ENCODE measurements at regions not wholly inside any gene's neighbourhood (a gene's known extent, or its start where the extent isn't known, plus 50 kb on each side); places are given as distances from the start of the nearest gene placed in this dataset.

DNA sequence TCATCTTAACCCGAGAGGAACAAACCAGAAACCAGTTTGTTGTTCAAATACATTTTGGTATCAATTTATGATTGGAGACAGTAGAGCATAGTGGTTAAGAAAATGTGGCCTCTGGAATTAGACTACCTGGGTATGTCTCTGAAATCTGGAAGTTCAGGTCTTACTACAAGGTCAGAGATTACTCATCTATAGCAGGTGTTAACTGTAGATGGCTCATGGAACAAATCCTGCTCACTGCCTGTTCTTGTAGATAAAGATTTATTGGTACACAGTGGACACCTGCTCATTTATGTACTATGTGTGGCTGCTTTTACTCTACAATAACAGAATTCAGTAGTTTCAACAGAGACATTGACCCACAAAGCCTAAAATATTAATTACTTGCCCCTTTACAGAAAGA is 413.3 kb downstream of the CNTN6 start:
- ATAC-seq (no peak), FAIRE-seq (no peak), DNase-seq (ENCODE audit: extremely low read depth in 1 of 4, low spot score in 3 of 4) (no peak)
- no peak for TF ChIP-seq ZNF23 (CRISPR knock-in tag; IDR thresholded peaks at IDR 0.05)
- TF ChIP-seq HDGF (IDR thresholded peaks at IDR 0.05) = no peak
- no peak for TF ChIP-seq ZZZ3 (IDR thresholded peaks at IDR 0.05)
- TF ChIP-seq BHLHE40 (IDR thresholded peaks at IDR 0.05; ENCODE audit: low read length) = no peak
- intact Hi-C loops (cut with micrococcal nuclease) = no loop called here
- in situ Hi-C loops (cut with MboI) = no loop called here
- Histone ChIP-seq H3K9ac (ENCODE audit: insufficient read depth in 1 of 2, low read depth in 2 of 2, low read length in 2 of 2) (no peak overlapping the region), H2AFZ (ENCODE audit: low read depth, low read length) (no peak overlapping the region), H3K27ac (ENCODE audit: extremely low read depth, low read depth, low read length) (no peak overlapping the region), H3K4me3 (no peak overlapping the region), H3K9me1 (ENCODE audit: control insufficient read depth, insufficient read depth, low read length) (no peaks in the 10 kb centered on the region), H3K79me2 (ENCODE audit: control insufficient read depth, insufficient read depth, low read length) (no peaks in the 10 kb centered on the region), H3K27me3 (ENCODE audit: control insufficient read depth in 2 of 2, insufficient read depth in 2 of 2, low read length in 2 of 2) (no peaks in the 10 kb centered on the region), H3K9me3 (replicated peaks; ENCODE audit: control insufficient read depth, insufficient read depth, low read depth, low read length) (no peaks in the 10 kb centered on the region), H3K4me2 (ENCODE audit: insufficient read depth, low read length) (no peak overlapping the region), H3K36me3 (ENCODE audit: control insufficient read depth, insufficient read depth, low read length) (no peaks in the 10 kb centered on the region), H3K4me1 (replicated peaks in 1 of 2; ENCODE audit: control insufficient read depth in 2 of 2, insufficient read depth in 2 of 2, low read length in 2 of 2) (no peaks in the 10 kb centered on the region), H4K20me1 (replicated peaks; ENCODE audit: control insufficient read depth, insufficient read depth, low read length) (no peaks in the 10 kb centered on the region)
- ChIA-PET POLR2A (no interaction called here), CTCF (ENCODE audit: low intra/inter-chr PET ratio) (no interaction called here)
- BruUV-seq (replicated peaks) = no TSS peak
- WGBS (ENCODE audit: insufficient coverage, low coverage, missing lambda C conversion rate) = 0% methylated on average over 1 of the region's 1 CpG

GRCh38 chr3:1513662-1514061 is 420.8 kb downstream of the CNTN6 start:
- ATAC-seq (no peak), FAIRE-seq (no peak), DNase-seq (ENCODE audit: extremely low read depth in 1 of 4, low spot score in 3 of 4) (no peak)
- no peak overlapping the region for H2AFZ ChIP-seq (ENCODE audit: low read depth, low read length)
- 2% methylated on average over 3 of the region's 3 CpGs for WGBS (ENCODE audit: insufficient coverage, low coverage, missing lambda C conversion rate)
- H3K4me3 ChIP-seq = no peak overlapping the region
- no peaks in the 10 kb centered on the region for H3K36me3 ChIP-seq (ENCODE audit: control insufficient read depth, insufficient read depth, low read length)
- intact Hi-C loops (cut with micrococcal nuclease) = no loop called here
- H3K9ac ChIP-seq (ENCODE audit: insufficient read depth in 1 of 2, low read depth in 2 of 2, low read length in 2 of 2) = no peak overlapping the region
- no peak overlapping the region for H3K4me2 ChIP-seq (ENCODE audit: insufficient read depth, low read length)
- no peak overlapping the region for H3K27ac ChIP-seq (ENCODE audit: extremely low read depth, low read depth, low read length)
- TF ChIP-seq FOXA3 (CRISPR knock-in tag; conservative IDR thresholded peaks at IDR 0.05 in 1 of 2, IDR thresholded peaks at IDR 0.05 in 1 of 2) = no peak
- TF ChIP-seq, protein P1, sequence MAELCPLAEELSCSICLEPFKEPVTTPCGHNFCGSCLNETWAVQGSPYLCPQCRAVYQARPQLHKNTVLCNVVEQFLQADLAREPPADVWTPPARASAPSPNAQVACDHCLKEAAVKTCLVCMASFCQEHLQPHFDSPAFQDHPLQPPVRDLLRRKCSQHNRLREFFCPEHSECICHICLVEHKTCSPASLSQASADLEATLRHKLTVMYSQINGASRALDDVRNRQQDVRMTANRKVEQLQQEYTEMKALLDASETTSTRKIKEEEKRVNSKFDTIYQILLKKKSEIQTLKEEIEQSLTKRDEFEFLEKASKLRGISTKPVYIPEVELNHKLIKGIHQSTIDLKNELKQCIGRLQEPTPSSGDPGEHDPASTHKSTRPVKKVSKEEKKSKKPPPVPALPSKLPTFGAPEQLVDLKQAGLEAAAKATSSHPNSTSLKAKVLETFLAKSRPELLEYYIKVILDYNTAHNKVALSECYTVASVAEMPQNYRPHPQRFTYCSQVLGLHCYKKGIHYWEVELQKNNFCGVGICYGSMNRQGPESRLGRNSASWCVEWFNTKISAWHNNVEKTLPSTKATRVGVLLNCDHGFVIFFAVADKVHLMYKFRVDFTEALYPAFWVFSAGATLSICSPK (IDR thresholded peaks at IDR 0.05; ENCODE audit: borderline replicate concordance) = no peak
- TF ChIP-seq, protein P2, sequence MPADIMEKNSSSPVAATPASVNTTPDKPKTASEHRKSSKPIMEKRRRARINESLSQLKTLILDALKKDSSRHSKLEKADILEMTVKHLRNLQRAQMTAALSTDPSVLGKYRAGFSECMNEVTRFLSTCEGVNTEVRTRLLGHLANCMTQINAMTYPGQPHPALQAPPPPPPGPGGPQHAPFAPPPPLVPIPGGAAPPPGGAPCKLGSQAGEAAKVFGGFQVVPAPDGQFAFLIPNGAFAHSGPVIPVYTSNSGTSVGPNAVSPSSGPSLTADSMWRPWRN (IDR thresholded peaks at IDR 0.05; ENCODE audit: low read depth) = no peak
- no peak for TF ChIP-seq ZNF12 (CRISPR knock-in tag; IDR thresholded peaks at IDR 0.05)
- TF ChIP-seq, protein P3, sequence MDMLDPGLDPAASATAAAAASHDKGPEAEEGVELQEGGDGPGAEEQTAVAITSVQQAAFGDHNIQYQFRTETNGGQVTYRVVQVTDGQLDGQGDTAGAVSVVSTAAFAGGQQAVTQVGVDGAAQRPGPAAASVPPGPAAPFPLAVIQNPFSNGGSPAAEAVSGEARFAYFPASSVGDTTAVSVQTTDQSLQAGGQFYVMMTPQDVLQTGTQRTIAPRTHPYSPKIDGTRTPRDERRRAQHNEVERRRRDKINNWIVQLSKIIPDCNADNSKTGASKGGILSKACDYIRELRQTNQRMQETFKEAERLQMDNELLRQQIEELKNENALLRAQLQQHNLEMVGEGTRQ (CRISPR knock-in tag; IDR thresholded peaks at IDR 0.05) = no peak
- in situ Hi-C loops (cut with MboI) = no loop called here
- POLR2A ChIA-PET = no interaction called here
- H3K9me3 ChIP-seq (replicated peaks; ENCODE audit: control insufficient read depth, insufficient read depth, low read depth, low read length) = no peaks in the 10 kb centered on the region; the same call in 1 of the 2 replicates
- CTCF ChIA-PET (ENCODE audit: low intra/inter-chr PET ratio) = no interaction called here
- no peaks in the 10 kb centered on the region for H4K20me1 ChIP-seq (replicated peaks; ENCODE audit: control insufficient read depth, insufficient read depth, low read length)
- BruUV-seq (replicated peaks) = no TSS peak
- H3K27me3 ChIP-seq (ENCODE audit: control insufficient read depth in 2 of 2, insufficient read depth in 2 of 2, low read length in 2 of 2) = no peaks in the 10 kb centered on the region
- H3K9me1 ChIP-seq (ENCODE audit: control insufficient read depth, insufficient read depth, low read length) = no peaks in the 10 kb centered on the region
- H3K4me1 ChIP-seq (replicated peaks in 1 of 2; ENCODE audit: control insufficient read depth in 2 of 2, insufficient read depth in 2 of 2, low read length in 2 of 2) = no peaks in the 10 kb centered on the region
- no peaks in the 10 kb centered on the region for H3K79me2 ChIP-seq (ENCODE audit: control insufficient read depth, insufficient read depth, low read length)
